CD8-positive, alpha-beta memory T cell (primary cell): ENCODE measurements at regions not wholly inside any gene's neighbourhood (a gene's known extent, or its start where the extent isn't known, plus 50 kb on each side); places are given as distances from the start of the nearest gene placed in this dataset.

Experiments used
- CTCF ChIA-PET: fragments of 350-600 bp; sonication (Branson Sonifier 250); formaldehyde crosslinking; loops from one replicate; lab custom pipeline; 2021; ENCODE audit warnings: antibody characterized with exemption; lab: Charles Lee
- POLR2A ChIA-PET: fragments of 350-600 bp; sonication (Branson Sonifier 250); formaldehyde crosslinking; loops from one replicate; lab custom pipeline; 2021; ENCODE audit warnings: antibody characterized with exemption; lab: Charles Lee
- DNase-seq, 5 donors: peaks; one replicate each; pipeline versions ENCODE4 v3.0.0 to v3.0.0-alpha.2; 2020 to 2022; ENCODE audit warnings: mixed read lengths in 1 of 5
- H3K27ac ChIP-seq: one replicate; pipeline ENCODE4 v1.7.0; 2013; ENCODE audit warnings: low read depth, mild to moderate bottlenecking, low read length, moderate library complexity
- H3K27me3 ChIP-seq: 2 replicates; pipeline ENCODE4 v1.7.0; 2013; ENCODE audit warnings: low read length, mild to moderate bottlenecking; ENCODE audit not compliant: insufficient read depth, poor library complexity, severe bottlenecking
- H3K36me3 ChIP-seq: 2 replicates; pipeline ENCODE4 v1.7.0; 2013; ENCODE audit warnings: mild to moderate bottlenecking, low read length, moderate library complexity; ENCODE audit not compliant: insufficient read depth
- H3K4me1 ChIP-seq: 2 replicates; pipeline ENCODE4 v1.7.0; 2013; ENCODE audit warnings: mild to moderate bottlenecking, low read length, moderate library complexity; ENCODE audit not compliant: insufficient read depth
- H3K4me3 ChIP-seq: 2 replicates; pipeline ENCODE4 v1.7.0; 2013; ENCODE audit warnings: mild to moderate bottlenecking, low read length
- H3K9me3 ChIP-seq: 2 replicates; pipeline ENCODE4 v1.7.0; 2013; ENCODE audit warnings: mild to moderate bottlenecking, low read length
- H3K27ac Mint-ChIP-seq, 8 donors: one replicate each; pipeline ENCODE4 v1.8.0; 2020 to 2021; ENCODE audit warnings: mixed read lengths in 8 of 8, mild to moderate bottlenecking in 6 of 8, inconsistent platforms in 3 of 8, moderate library complexity in 3 of 8
- H3K27me3 Mint-ChIP-seq, 2 donors: one replicate each; pipeline ENCODE4 v1.8.0; 2020 to 2021; ENCODE audit warnings: mixed read lengths in 2 of 2, mild to moderate bottlenecking in 1 of 2, moderate library complexity in 1 of 2
- H3K36me3 Mint-ChIP-seq, 3 donors: one replicate each; pipeline ENCODE4 v1.8.0; 2020 to 2021; ENCODE audit warnings: mixed read lengths in 3 of 3, inconsistent platforms in 1 of 3, mild to moderate bottlenecking in 1 of 3
- H3K4me1 Mint-ChIP-seq, 3 donors: one replicate each; pipeline ENCODE4 v1.8.0; 2020 to 2021; ENCODE audit warnings: mixed read lengths in 3 of 3, inconsistent platforms in 1 of 3, mild to moderate bottlenecking in 1 of 3
- H3K4me3 Mint-ChIP-seq, 7 donors: one replicate each; pipeline ENCODE4 v1.8.0; 2020 to 2021; ENCODE audit warnings: mixed read lengths in 7 of 7, mild to moderate bottlenecking in 6 of 7, moderate library complexity in 4 of 7, inconsistent platforms in 2 of 7
- H3K9me3 Mint-ChIP-seq, 5 donors: one replicate each; pipeline ENCODE4 v1.8.0; 2020 to 2022; ENCODE audit warnings: mixed read lengths in 5 of 5, mild to moderate bottlenecking in 3 of 5, moderate library complexity in 2 of 5, inconsistent platforms in 1 of 5

GRCh38 chr16:72425571-72426341 is 253.8 kb upstream of the PMFBP1 start:
- Histone ChIP-seq H3K4me1 (no peaks in the 10 kb centered on the region), H3K27me3 (no peaks in the 10 kb centered on the region), H3K4me3 (no peak overlapping the region), H3K27ac (no peak overlapping the region), H3K9me3 (no peaks in the 10 kb centered on the region), H3K36me3 (no peaks in the 10 kb centered on the region)
- H3K27me3 Mint-ChIP-seq: peaks cover 0 to 3% of the 10 kb centered on the region in 2 donors
- no peak overlapping the region for H3K27ac Mint-ChIP-seq
- peaks cover 15 to 32% (median 24%) of the 10 kb centered on the region in 5 donors for H3K9me3 Mint-ChIP-seq
- H3K4me1 Mint-ChIP-seq: no peaks in the 10 kb centered on the region
- CTCF ChIA-PET: no interaction called here
- DNase-seq: no peak
- H3K36me3 Mint-ChIP-seq: peaks cover 3 to 26% (median 7%) of the 10 kb centered on the region in 3 donors
- POLR2A ChIA-PET: no interaction called here
- H3K4me3 Mint-ChIP-seq: no peak overlapping the region

GRCh38 chr16:72424757-72425156 is 252.8 kb upstream of the PMFBP1 start:
- no peaks in the 10 kb centered on the region for H3K27me3 ChIP-seq
- H3K36me3 ChIP-seq: no peaks in the 10 kb centered on the region
- CTCF ChIA-PET: interaction anchor here (0.8 kb wide), 1 partner anchor 13 kb away, joined by 3 read pairs; no protein-coding TSS in a partner anchor
- Mint-ChIP-seq H3K27me3 (peaks cover 0 to 3% of the 10 kb centered on the region in 2 donors), H3K4me3 (no peak overlapping the region), H3K9me3 (peaks cover 15 to 32% (median 24%) of the 10 kb centered on the region in 5 donors), H3K4me1 (no peaks in the 10 kb centered on the region), H3K36me3 (peaks cover 3 to 26% (median 7%) of the 10 kb centered on the region in 3 donors), H3K27ac (no peak overlapping the region)
- no peaks in the 10 kb centered on the region for H3K9me3 ChIP-seq
- POLR2A ChIA-PET: no interaction called here
- no peak for DNase-seq
- H3K4me3 ChIP-seq: no peak overlapping the region
- no peaks in the 10 kb centered on the region for H3K4me1 ChIP-seq
- no peak overlapping the region for H3K27ac ChIP-seq

- peaks cover 3 to 26% (median 7%) of the 10 kb centered on the region in 3 donors for H3K36me3 Mint-ChIP-seq
- peaks cover 0 to 2% of the 10 kb centered on the region in 2 donors for H3K27me3 Mint-ChIP-seq
- Histone ChIP-seq H3K36me3 (no peaks in the 10 kb centered on the region), H3K27me3 (no peaks in the 10 kb centered on the region), H3K9me3 (no peaks in the 10 kb centered on the region), H3K4me3 (no peak overlapping the region), H3K4me1 (no peaks in the 10 kb centered on the region), H3K27ac (no peak overlapping the region)
- no peak overlapping the region for H3K27ac Mint-ChIP-seq
- peaks cover 15 to 32% (median 24%) of the 10 kb centered on the region in 5 donors for H3K9me3 Mint-ChIP-seq
- no peak for DNase-seq
- no peak overlapping the region for H3K4me3 Mint-ChIP-seq
- ChIA-PET POLR2A (no interaction called here), CTCF (no interaction called here)
- peaks cover 0 to under 1% (median 0%) of the 10 kb centered on the region in 3 donors for H3K4me1 Mint-ChIP-seq
These were observed 250.4 kb upstream of the PMFBP1 start for GRCh38 chr16:72422308-72422897.

- H3K4me1 Mint-ChIP-seq: peaks cover 0 to 8% (median 6%) of the 10 kb centered on the region in 3 donors
- Histone ChIP-seq H3K27me3 (no peaks in the 10 kb centered on the region), H3K36me3 (no peaks in the 10 kb centered on the region), H3K9me3 (no peaks in the 10 kb centered on the region), H3K4me1 (no peaks in the 10 kb centered on the region), H3K27ac (no peak overlapping the region), H3K4me3 (no peak overlapping the region)
- no peak for DNase-seq
- no peak overlapping the region for H3K27ac Mint-ChIP-seq
- POLR2A ChIA-PET: no interaction called here
- no peak overlapping the region for H3K4me3 Mint-ChIP-seq
- H3K36me3 Mint-ChIP-seq: peaks cover 4 to 19% (median 6%) of the 10 kb centered on the region in 3 donors
- H3K27me3 Mint-ChIP-seq: peaks cover 0 to 2% of the 10 kb centered on the region in 2 donors
- CTCF ChIA-PET: no interaction called here
- peaks cover 15 to 29% (median 23%) of the 10 kb centered on the region in 5 donors for H3K9me3 Mint-ChIP-seq
These were observed 247.7 kb upstream of the PMFBP1 start for GRCh38 chr16:72419638-72420037.

- Mint-ChIP-seq H3K27ac (peak overlapping the region in 1 of 8 donors; percentile 18), H3K9me3 (peaks cover 0 to 3% (median 2%) of the 10 kb centered on the region in 5 donors), H3K36me3 (peaks cover 0 to 3% (median 0%) of the 10 kb centered on the region in 3 donors), H3K4me1 (peaks cover 0 to 8% (median 6%) of the 10 kb centered on the region in 3 donors), H3K4me3 (no peak overlapping the region), H3K27me3 (no peaks in the 10 kb centered on the region)
- H3K27ac ChIP-seq: no peak overlapping the region
- POLR2A ChIA-PET: no interaction called here
- no peak for DNase-seq
- H3K27me3 ChIP-seq: no peaks in the 10 kb centered on the region
- H3K9me3 ChIP-seq: no peaks in the 10 kb centered on the region
- CTCF ChIA-PET: no interaction called here
- H3K36me3 ChIP-seq: no peaks in the 10 kb centered on the region
- no peak overlapping the region for H3K4me3 ChIP-seq
- no peaks in the 10 kb centered on the region for H3K4me1 ChIP-seq
These were observed 243.4 kb upstream of the PMFBP1 start for GRCh38 chr16:72415379-72415778.

GRCh38 chr16:72410492-72410891 is 238.5 kb upstream of the PMFBP1 start:
- H3K4me1 ChIP-seq: no peaks in the 10 kb centered on the region
- peaks cover 0 to 5% (median 3%) of the 10 kb centered on the region in 5 donors for H3K9me3 Mint-ChIP-seq
- peak overlapping the region in 1 of 8 donors; percentile 25 for H3K27ac Mint-ChIP-seq
- H3K4me3 Mint-ChIP-seq: no peak overlapping the region
- no peak for DNase-seq
- POLR2A ChIA-PET: no interaction called here
- no peak overlapping the region for H3K27ac ChIP-seq
- no peaks in the 10 kb centered on the region for H3K27me3 Mint-ChIP-seq
- CTCF ChIA-PET: no interaction called here
- peaks cover 0 to 3% (median 0%) of the 10 kb centered on the region in 3 donors for H3K36me3 Mint-ChIP-seq
- no peaks in the 10 kb centered on the region for H3K27me3 ChIP-seq
- H3K9me3 ChIP-seq: no peaks in the 10 kb centered on the region
- H3K4me3 ChIP-seq: no peak overlapping the region
- no peaks in the 10 kb centered on the region for H3K4me1 Mint-ChIP-seq
- H3K36me3 ChIP-seq: no peaks in the 10 kb centered on the region

- H3K36me3 ChIP-seq: no peaks in the 10 kb centered on the region
- POLR2A ChIA-PET: no interaction called here
- H3K4me3 ChIP-seq: no peak overlapping the region
- no peak overlapping the region for H3K27ac ChIP-seq
- Mint-ChIP-seq H3K27me3 (no peaks in the 10 kb centered on the region), H3K4me3 (no peak overlapping the region), H3K27ac (no peak overlapping the region), H3K36me3 (no peaks in the 10 kb centered on the region), H3K4me1 (no peaks in the 10 kb centered on the region), H3K9me3 (peaks cover 0 to 5% (median 0%) of the 10 kb centered on the region in 5 donors)
- H3K4me1 ChIP-seq: no peaks in the 10 kb centered on the region
- DNase-seq: no peak
- H3K27me3 ChIP-seq: no peaks in the 10 kb centered on the region
- CTCF ChIA-PET: no interaction called here
- H3K9me3 ChIP-seq: no peaks in the 10 kb centered on the region
These were observed 237.5 kb upstream of the PMFBP1 start for GRCh38 chr16:72409423-72409822.

GRCh38 chr16:72406390-72406789 is 234.4 kb upstream of the PMFBP1 start:
- Mint-ChIP-seq H3K36me3 (no peaks in the 10 kb centered on the region), H3K27me3 (no peaks in the 10 kb centered on the region)
- POLR2A ChIA-PET: no interaction called here

More at GRCh38 chr16:72406390-72406789, 234.4 kb upstream of the PMFBP1 start:
- H3K9me3 ChIP-seq: no peaks in the 10 kb centered on the region
- H3K4me1 Mint-ChIP-seq: no peaks in the 10 kb centered on the region
- no peak overlapping the region for H3K27ac Mint-ChIP-seq
- H3K27ac ChIP-seq: no peak overlapping the region
- CTCF ChIA-PET: no interaction called here
- peaks cover 0 to 5% (median 0%) of the 10 kb centered on the region in 5 donors for H3K9me3 Mint-ChIP-seq
- no peak overlapping the region for H3K4me3 ChIP-seq
- H3K36me3 ChIP-seq: no peaks in the 10 kb centered on the region
- H3K27me3 ChIP-seq: no peaks in the 10 kb centered on the region
- H3K4me3 Mint-ChIP-seq: no peak overlapping the region
- no peak for DNase-seq
- no peaks in the 10 kb centered on the region for H3K4me1 ChIP-seq
